Hepatocyte (in vitro differentiated cells): ENCODE measurements at regions not wholly inside any gene's neighbourhood (a gene's known extent, or its start where the extent isn't known, plus 50 kb on each side); places are given as distances from the start of the nearest gene placed in this dataset.

ENCODE experiments used
- DNase-seq: peaks from one replicate; pipeline ENCODE4 v3.0.0-alpha.2; 2016; ENCODE audit warnings: low spot score
- H2AFZ ChIP-seq: fragments of 200-600 bp; sonication (generic); 2 replicates; pipeline ENCODE4 v1.6.0; 2016; ENCODE audit warnings: antibody characterized with exemption, mild to moderate bottlenecking
- H3K27ac ChIP-seq: fragments of 200-600 bp; sonication (generic); 2 replicates; pipeline ENCODE4 v1.5.1; 2016; ENCODE audit warnings: mild to moderate bottlenecking
- H3K27me3 ChIP-seq: fragments of 200-600 bp; sonication (generic); 2 replicates; pipeline ENCODE4 v1.6.1; 2016
- H3K36me3 ChIP-seq: fragments of 200-600 bp; sonication (generic); replicated peaks from 2 replicates; pipeline ENCODE4 v1.5.1; 2016; ENCODE audit warnings: low read depth; ENCODE audit not compliant: insufficient read depth
- H3K4me1 ChIP-seq: fragments of 200-600 bp; sonication (generic); 2 replicates; pipeline ENCODE4 v1.5.1; 2016; ENCODE audit warnings: mild to moderate bottlenecking, moderate library complexity; ENCODE audit not compliant: insufficient read depth
- H3K4me2 ChIP-seq: fragments of 200-600 bp; sonication (generic); 2 replicates; pipeline ENCODE4 v1.6.0; 2016
- H3K4me3 ChIP-seq: fragments of 200-600 bp; sonication (generic); 2 replicates; pipeline ENCODE4 v1.5.1; 2016; ENCODE audit warnings: mild to moderate bottlenecking
- H3K79me2 ChIP-seq: fragments of 200-600 bp; sonication (generic); 2 replicates; pipeline ENCODE4 v1.6.0; 2017; ENCODE audit warnings: mild to moderate bottlenecking
- H3K9me2 ChIP-seq: fragments of 200-600 bp; sonication (generic); replicated peaks from 2 replicates; pipeline ENCODE4 v1.6.0; 2017; ENCODE audit warnings: mild to moderate bottlenecking; ENCODE audit not compliant: insufficient read depth
- H3K9me3 ChIP-seq: fragments of 200-600 bp; sonication (generic); 2 replicates; pipeline ENCODE4 v1.5.1; 2016; ENCODE audit warnings: low read depth, mild to moderate bottlenecking
- H4K20me1 ChIP-seq: fragments of 200-600 bp; sonication (generic); 2 replicates; pipeline ENCODE4 v1.6.0; 2016; ENCODE audit warnings: mild to moderate bottlenecking; ENCODE audit not compliant: insufficient read depth, poor library complexity, severe bottlenecking
- CTCF ChIP-seq: fragments of 200-600 bp; sonication (generic); IDR thresholded peaks from 2 replicates; pipeline ENCODE4 v1.5.1; 2016; ENCODE audit warnings: antibody characterized with exemption, mild to moderate bottlenecking; ENCODE audit not compliant: poor library complexity
- EZH2 ChIP-seq: fragments of 200-600 bp; sonication (generic); IDR thresholded peaks from 2 replicates; pipeline ENCODE4 v1.6.1; 2016; ENCODE audit warnings: antibody characterized with exemption, mild to moderate bottlenecking, borderline replicate concordance
- EZH2phosphoT487 ChIP-seq: fragments of 200-600 bp; sonication (generic); IDR thresholded peaks from one replicate; pipeline ENCODE4 v1.6.1; 2018; ENCODE audit warnings: antibody characterized with exemption, mild to moderate bottlenecking, low read depth, moderate library complexity; ENCODE audit not compliant: unreplicated experiment, severe bottlenecking
- WGBS: methylation state at CpG from one replicate; pipeline ENCODE4 v1.1.6; 2016; ENCODE audit warnings: low lambda C conversion rate; ENCODE audit errors: missing lambda C conversion rate; 5-methylcytosine and 5-hydroxymethylcytosine counted together

GRCh38 chr10:123583639-123584418 is 82.3 kb upstream of the GPR26 start:
- no peaks in the 10 kb centered on the region for H3K79me2 ChIP-seq
- peaks cover 5% of the 10 kb centered on the region for H3K4me1 ChIP-seq
- H3K27me3 ChIP-seq = peaks cover 30% of the 10 kb centered on the region
- no peaks in the 10 kb centered on the region for H4K20me1 ChIP-seq
- H3K27ac ChIP-seq = no peak overlapping the region
- H3K4me2 ChIP-seq = peak overlapping the region; percentile 62
- H2AFZ ChIP-seq = no peak overlapping the region
- no peak overlapping the region for H3K4me3 ChIP-seq
- peak; percentile 96 for DNase-seq
- no peaks in the 10 kb centered on the region for H3K36me3 ChIP-seq
- no peaks in the 10 kb centered on the region for H3K9me3 ChIP-seq
- 18% methylated on average over 24 of the region's 24 CpGs for WGBS
- no peak for TF ChIP-seq EZH2phosphoT487
- peak; percentile 96 for TF ChIP-seq CTCF
- TF ChIP-seq EZH2 = no peak
- H3K9me2 ChIP-seq = no peaks in the 10 kb centered on the region

DNA sequence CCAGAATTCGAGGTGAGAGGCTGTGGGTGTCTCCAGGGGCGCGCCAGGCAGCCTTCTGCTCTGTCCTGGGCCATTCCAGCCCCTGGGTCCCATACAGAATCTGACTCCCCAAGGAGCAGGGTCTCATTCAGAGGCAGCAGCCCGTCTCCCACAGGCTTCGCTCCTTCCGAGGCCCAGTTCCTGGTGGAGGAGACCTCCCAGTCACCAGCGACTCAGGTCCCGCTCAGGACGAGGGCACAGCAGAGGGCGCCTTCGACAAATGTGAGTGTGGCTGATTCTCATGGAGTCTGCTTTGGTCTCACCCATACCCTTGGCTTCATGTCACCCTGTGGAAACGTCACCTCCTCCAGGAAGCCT is 81.8 kb upstream of the GPR26 start:
- TF ChIP-seq EZH2 (no peak), CTCF (no peak), EZH2phosphoT487 (no peak)
- H3K4me1 ChIP-seq = peaks cover 5% of the 10 kb centered on the region
- H3K9me2 ChIP-seq = no peaks in the 10 kb centered on the region
- no peak overlapping the region for H3K27ac ChIP-seq
- no peak overlapping the region for H3K4me3 ChIP-seq
- H2AFZ ChIP-seq = no peak overlapping the region
- 82% methylated on average over 12 of the region's 12 CpGs for WGBS
- peak overlapping the region; percentile 62 for H3K4me2 ChIP-seq
- no peaks in the 10 kb centered on the region for H3K9me3 ChIP-seq
- no peaks in the 10 kb centered on the region for H4K20me1 ChIP-seq
- DNase-seq = no peak
- H3K79me2 ChIP-seq = no peaks in the 10 kb centered on the region
- H3K27me3 ChIP-seq = peaks cover 27% of the 10 kb centered on the region
- H3K36me3 ChIP-seq = no peaks in the 10 kb centered on the region

GRCh38 chr10:123585477-123586445 is 80.4 kb upstream of the GPR26 start:
- no peak for DNase-seq

More at GRCh38 chr10:123585477-123586445, 80.4 kb upstream of the GPR26 start:
- TF ChIP-seq EZH2phosphoT487 (no peak), CTCF (no peak), EZH2 (no peak)
- Histone ChIP-seq H3K27ac (no peak overlapping the region), H3K36me3 (no peaks in the 10 kb centered on the region), H3K4me3 (no peak overlapping the region), H3K9me2 (no peaks in the 10 kb centered on the region), H3K4me1 (peaks cover 5% of the 10 kb centered on the region), H2AFZ (no peak overlapping the region), H4K20me1 (no peaks in the 10 kb centered on the region), H3K4me2 (no peak overlapping the region), H3K27me3 (peaks cover 17% of the 10 kb centered on the region), H3K9me3 (no peaks in the 10 kb centered on the region), H3K79me2 (no peaks in the 10 kb centered on the region)
- 77% methylated on average over 12 of the region's 12 CpGs for WGBS
